HS-5 (cell line): ENCODE measurements at regions not wholly inside any gene's neighbourhood (a gene's known extent, or its start where the extent isn't known, plus 50 kb on each side); places are given as distances from the start of the nearest gene placed in this dataset.
"Not testable (repeated sequence)": the region's sequence is repeated elsewhere in the genome, so short reads cannot be mapped to it uniquely, and the experiment has no call there.

Experiments
- DNase-seq: peaks from one replicate; pipeline ENCODE4 v3.0.0-alpha.2; 2012; ENCODE audit warnings: low read depth

DNA sequence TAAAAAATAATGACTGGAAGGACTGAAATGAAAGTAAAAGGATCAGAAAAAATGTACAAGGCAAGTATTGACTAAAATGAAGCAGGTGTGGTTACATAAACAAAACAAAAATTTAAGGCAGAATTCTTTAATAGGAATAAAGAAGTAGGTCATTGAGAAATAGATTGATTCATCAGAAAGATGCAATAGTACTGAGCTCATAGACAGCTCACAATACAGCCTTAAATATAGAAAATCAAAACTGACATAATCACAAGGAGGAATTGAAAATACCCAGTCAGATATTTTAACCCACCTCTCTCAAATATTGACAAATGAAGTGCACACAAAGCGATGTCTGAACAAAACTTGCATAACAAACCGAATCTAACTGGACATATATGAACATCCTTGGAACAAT lies 366.8 kb upstream of the DPYD start:
- no peak for DNase-seq

DNA sequence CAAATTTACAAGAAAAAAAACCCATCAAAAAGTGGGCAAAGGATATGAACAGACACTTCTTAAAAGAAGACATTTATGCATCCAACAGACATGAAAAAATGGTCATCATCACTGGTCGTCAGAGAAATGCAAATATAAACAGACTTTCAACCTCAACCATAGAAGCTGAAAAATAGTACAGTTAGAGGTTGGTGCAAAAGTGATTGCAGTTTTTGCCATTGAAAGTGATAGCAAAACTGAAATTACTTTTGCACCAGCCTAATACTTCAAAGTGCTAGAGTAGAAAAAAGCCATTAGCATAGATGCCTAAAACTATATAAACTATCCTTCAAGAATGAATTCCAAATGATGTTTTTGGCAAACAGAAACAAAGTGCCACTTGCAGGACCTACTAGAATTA lies 365.8 kb upstream of the DPYD start:
- no peak for DNase-seq

GRCh38 chr1:98285286-98285685 lies 364.5 kb upstream of the DPYD start:
- DNase-seq: not testable (repeated sequence)

DNA sequence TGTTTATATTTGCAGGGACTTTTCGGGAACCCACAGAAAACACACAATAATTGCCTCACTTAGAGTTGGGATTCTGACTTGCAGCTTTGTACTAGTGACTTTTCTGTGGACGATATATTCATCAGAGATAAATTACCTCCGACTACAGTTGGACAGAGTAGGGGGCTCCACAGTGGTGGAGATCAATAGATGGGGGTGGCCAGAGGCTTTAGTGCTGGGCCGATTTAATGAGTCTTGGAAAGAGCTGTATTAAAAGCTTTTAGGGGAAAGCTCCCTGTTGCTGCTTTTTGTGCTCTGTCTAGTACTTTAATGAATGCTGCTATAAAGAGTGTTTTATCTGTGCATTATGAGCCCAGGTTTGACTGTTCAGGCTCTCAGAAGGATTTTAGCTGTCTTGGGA lies 359.2 kb upstream of the DPYD start:
- no peak for DNase-seq

DNA sequence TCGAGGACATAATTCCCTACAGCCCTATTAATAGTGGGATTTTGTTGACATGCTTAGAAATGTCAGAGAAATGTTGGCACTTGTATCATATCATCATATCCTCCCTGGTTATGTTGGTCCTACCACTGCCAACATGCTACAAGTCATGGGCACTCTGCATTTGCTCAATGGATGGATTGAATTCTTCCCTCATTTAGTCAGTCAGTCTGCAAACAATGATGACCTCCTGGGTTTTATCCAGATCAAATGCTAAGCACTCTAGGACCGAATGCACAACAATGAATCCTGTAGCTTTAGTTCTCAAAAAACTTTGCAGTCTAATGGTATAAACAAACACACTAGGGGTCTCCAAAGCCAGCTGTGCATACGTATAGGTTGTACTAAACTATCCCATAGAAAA lies 357.2 kb upstream of the DPYD start:
- DNase-seq: no peak

DNA sequence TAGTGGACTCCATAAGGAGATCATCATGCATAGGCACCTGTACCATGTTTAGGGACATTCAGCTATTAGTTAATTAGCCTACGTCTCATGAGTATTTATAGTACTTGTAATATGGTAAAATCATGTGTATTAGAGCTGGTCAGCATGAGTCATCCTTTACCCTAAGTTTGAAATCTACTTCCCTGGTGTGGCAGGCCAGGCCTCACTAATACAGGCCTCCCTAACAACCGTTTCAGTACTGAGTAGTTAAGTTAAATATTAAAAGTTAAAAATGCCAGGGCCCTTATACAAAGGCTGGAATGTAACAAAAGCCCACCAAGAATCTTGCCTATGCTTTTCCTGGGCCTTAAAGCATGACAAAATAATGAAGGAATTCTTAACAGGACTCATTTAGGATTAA lies 356.3 kb upstream of the DPYD start:
- peak; percentile 16 for DNase-seq

- no peak for DNase-seq
Observed at GRCh38 chr1:98276514-98276913, 355.7 kb upstream of the DPYD start.

DNA sequence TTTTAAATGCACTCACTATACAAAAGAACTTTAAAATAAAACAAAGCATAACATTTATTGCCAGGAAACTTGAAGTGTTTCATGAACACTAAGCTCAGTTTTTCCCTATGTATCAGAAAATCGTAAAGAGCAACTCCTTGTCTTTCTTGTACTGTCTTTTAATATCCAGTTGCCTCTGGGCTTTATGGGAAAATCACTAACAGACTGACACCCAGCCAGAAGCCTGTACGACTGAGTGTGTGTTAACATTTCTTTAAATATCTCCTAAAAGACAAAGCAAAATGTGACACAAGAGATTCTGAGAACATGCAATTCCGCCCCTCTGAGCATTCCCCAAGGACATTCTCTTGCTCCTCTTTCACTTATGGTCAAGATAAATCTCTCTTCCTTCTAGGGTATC lies 347.5 kb upstream of the DPYD start:
- no peak for DNase-seq

DNA sequence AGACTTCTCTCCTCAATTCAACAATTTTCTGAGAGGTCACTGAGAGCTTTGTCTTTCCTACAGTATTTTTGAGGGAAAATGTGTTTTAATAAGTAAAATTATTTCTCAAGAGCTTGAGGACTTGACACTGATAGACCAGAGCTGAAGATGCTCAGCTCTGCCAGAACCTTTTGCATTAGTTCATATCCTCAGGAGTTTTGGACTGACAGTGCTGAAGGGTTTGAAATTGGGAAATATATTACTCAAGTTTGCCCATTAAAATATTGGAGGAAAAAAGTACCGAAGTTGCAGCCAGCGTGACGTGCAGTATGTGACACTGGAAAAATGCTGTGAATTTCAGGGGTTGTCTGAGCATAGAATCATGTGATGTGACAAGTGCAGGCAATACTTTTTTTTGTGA lies 346.6 kb upstream of the DPYD start:
- no peak for DNase-seq

DNA sequence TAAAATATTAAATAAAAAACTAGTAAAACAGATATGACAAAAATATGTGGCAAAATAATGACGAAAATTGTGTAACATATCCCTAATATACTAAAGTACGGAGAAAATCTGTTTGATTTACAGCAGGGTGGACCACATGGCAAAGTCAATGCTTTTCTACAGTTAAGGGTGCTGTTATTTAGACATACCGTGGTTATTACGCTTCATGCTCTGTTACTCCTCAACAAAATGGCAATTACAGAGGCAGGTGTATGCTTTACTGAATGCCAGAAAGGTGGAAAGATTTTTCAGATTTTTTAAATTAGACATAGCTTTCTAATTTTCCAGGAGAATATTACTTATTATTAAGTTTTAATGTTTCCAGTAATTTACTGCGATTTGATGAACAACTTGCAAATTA lies 343.9 kb upstream of the DPYD start:
- no peak for DNase-seq

DNA sequence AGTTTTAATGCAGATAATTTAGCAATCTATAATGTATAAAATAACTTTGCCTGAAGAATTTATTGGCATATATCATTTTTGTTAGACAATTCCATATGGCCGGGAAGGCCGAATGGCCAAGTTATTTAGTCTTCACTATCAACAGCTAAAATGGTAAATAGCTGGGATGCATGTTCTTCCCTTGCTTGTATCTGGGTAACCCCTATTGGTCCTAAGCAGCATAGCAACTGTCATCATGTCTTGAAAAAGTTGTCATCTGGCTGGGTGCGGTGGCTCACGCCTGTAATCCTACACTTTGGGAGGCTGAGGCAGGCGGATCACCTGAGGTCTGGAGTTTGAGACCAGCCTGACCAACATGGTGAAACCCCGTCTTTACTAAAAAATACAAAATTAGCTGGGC lies 340.0 kb upstream of the DPYD start:
- no peak for DNase-seq

DNA sequence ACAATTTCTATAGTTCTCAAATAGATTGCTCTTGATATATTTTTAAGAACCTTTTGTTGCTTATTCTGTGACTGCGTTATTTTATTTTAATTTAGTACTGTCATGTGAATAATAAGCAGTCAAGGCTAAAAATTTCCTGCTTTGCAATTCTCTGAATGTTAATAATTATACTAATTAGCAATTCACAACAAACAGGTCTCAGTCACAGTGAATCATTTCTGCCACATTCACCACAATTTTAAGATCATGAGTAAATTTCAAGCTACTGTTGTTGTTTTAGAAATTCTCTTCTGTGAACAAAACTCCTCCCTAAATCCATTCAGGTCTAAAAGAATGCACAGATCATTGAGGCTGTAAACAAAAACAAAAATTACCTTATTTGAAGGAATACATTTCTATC lies 339.6 kb upstream of the DPYD start:
- no peak for DNase-seq

- DNase-seq: no peak
Observed at GRCh38 chr1:98256700-98257099, 335.9 kb upstream of the DPYD start.

DNA sequence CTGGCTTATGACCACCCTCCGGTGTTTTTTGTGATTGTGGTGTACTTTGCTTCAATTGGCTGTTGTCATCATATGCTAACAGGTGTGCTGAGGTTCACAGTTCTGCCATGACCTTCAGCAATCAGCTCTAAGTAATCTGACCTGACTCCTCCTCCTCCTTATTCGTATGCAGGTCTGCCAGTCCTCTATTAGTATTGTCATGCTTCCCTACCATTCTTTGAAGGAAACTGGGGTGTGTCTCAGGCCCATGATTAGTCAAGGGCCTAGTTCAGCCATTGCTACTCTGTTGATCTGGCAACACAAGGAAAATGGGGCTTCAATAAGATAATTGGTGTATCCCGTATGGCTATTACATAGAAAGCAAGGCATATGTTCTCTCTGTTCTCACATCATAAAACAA lies 332.3 kb upstream of the DPYD start:
- DNase-seq: no peak

- no peak for DNase-seq
Observed at GRCh38 chr1:98251497-98251896, 330.7 kb upstream of the DPYD start.

- no peak for DNase-seq
Observed at GRCh38 chr1:98232678-98233077, 311.8 kb upstream of the DPYD start.

GRCh38 chr1:98222706-98223105 lies 301.9 kb upstream of the DPYD start:
- no peak for DNase-seq

- no peak for DNase-seq
Observed at GRCh38 chr1:98221923-98222322, 301.1 kb upstream of the DPYD start.

DNA sequence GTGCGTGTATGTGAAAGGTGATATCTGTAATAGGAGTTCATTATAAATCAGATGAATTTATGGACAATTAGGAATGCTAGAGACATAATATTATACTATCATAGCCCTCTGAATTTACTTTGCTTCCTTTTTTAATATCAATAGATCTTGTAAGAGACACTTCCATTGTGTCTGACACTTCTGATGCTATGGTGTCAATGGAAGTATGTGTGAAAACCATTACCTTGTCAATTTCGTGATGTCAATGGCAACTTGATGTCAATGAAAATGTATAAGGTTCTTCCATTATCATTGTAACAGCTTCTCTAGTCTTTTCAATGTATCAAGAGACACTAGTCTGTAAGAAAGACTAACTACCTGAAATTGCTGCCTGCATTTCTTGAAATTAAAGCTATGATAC lies 296.8 kb upstream of the DPYD start:
- DNase-seq: no peak

DNA sequence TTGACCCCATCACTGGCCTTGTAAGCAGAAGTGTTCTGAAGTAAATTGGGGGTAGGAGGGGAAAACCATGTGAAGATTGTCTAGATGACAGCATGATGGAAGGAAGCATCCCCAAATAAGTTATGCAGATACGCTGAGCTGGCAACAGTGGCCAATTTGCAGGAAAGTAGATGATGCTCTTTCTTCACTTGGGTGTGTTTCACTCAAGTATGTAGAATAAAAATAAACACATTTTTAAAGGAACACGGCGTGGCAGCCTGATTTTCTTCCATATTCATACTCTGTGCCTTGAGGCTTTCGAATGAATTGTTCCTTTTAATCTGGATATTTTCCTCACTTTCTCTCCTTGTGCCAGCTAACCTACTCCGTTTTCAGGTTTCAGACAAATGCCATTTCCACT lies 295.5 kb upstream of the DPYD start:
- DNase-seq: no peak

GRCh38 chr1:98211271-98211845 lies 290.5 kb upstream of the DPYD start:
- no peak for DNase-seq

DNA sequence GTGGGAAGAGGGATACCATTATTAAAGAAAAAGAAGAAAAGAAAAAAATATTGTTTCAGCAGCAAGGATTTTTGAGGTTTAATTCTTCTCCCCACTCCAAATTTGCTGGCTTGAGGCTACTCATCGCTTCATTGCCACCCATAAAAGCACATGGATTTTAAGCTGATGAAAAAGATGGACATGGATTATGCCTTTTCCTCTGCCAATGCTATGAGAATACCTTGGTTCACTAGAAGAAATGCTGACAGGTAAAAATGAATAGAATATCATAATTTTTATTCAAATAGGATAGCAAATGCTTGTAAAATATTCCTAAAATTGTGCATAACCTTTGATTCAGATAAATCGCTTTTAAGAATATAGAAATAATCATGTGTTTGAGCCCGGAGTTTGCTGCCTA lies 289.7 kb upstream of the DPYD start:
- no peak for DNase-seq

DNA sequence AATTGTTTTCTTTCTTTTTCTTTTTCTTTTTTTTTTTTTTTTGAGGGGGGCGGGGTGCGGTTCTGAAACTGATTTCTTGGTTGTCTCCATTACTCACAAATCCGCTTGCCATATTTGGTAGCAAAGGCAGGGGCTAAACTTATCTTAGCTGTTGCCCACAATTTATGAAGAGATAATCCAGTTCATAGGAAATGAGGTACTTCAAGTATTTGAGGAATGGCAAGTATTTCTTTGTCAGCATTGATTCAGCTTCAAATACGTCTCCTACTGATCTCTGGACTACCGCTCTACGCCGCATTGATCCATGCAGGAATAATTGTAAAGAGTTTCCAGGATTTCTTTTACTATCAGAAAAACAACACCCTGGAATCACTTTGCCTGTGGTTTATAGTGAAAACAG lies 289.2 kb upstream of the DPYD start:
- peak; percentile 87 for DNase-seq

DNA sequence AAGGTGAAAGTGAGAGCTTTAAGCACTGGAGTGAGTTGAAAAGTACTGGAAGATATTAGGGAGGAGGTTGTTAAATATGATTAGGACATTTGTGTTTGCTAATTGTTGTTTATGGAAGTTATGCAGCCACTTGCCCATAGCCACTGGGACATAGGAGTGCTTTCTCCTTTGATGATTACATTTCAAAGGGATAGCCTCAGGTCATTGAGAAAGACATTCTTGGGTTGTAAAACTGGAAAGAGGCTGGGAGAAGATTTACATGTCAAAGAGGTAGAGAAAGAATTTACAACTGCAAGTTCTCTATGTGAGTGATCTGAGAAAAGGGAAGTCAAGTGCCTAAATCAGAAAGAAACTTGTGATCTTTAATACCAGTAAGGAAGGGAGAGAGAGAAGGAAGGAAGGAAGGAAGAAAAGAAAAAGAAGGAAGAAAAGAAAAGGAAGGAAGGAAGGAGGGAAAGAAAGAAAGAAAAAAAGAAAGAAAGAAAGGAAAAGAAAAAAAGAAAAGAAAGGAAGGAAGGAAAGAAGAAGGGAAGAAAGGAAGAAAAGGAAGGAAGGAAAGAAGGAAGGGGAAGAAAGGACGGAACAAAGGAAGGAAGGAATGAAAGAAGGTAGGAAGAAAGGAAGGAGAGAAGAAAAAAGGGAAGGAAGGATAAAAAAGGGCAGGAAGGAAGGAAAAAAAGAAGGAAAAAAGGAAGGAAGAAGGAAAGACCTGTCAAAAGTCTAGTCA lies 284.6 kb upstream of the DPYD start:
- no peak for DNase-seq
